Liver (tissue), 8 donors: ENCODE measurements at regions not wholly inside any gene's neighbourhood (a gene's known extent, or its start where the extent isn't known, plus 50 kb on each side); places are given as distances from the start of the nearest gene placed in this dataset.

ENCODE experiments used
- DNase-seq: peaks from one replicate; pipeline ENCODE4 v3.0.0-alpha.2; 2017; ENCODE audit warnings: low spot score
- H3K27ac ChIP-seq, 2 donors: one replicate each; pipeline ENCODE4 v1.7.0; 2013; ENCODE audit warnings: inconsistent platforms in 2 of 2, low read length in 2 of 2, control low read depth in 1 of 2, low read depth in 1 of 2, mild to moderate bottlenecking in 1 of 2
- H3K27me3 ChIP-seq, 4 donors: one replicate each; pipeline versions ENCODE4 v1.6.1 to v1.7.0; 2013; ENCODE audit warnings: low read length in 3 of 4, inconsistent platforms in 1 of 4, mild to moderate bottlenecking in 1 of 4, moderate library complexity in 1 of 4; ENCODE audit not compliant: control insufficient read depth in 4 of 4, insufficient read depth in 4 of 4
- H3K36me3 ChIP-seq, 4 donors: one replicate each; pipeline versions ENCODE4 v1.6.1 to v1.7.0; 2013; ENCODE audit warnings: low read length in 3 of 4, mild to moderate bottlenecking in 3 of 4, low read depth in 1 of 4, moderate library complexity in 1 of 4; ENCODE audit not compliant: control insufficient read depth in 4 of 4, insufficient read depth in 3 of 4
- H3K4me1 ChIP-seq, 4 donors: one replicate each; pipeline versions ENCODE4 v1.6.1 to v1.7.0; 2013; ENCODE audit warnings: low read length in 3 of 4, mild to moderate bottlenecking in 3 of 4, moderate library complexity in 1 of 4; ENCODE audit not compliant: control insufficient read depth in 4 of 4, insufficient read depth in 4 of 4
- H3K4me3 ChIP-seq, 3 donors: one replicate each; pipeline versions ENCODE4 v1.6.1 to v1.7.0; 2013; ENCODE audit warnings: low read length in 3 of 3, control low read depth in 1 of 3, low read depth in 1 of 3, mild to moderate bottlenecking in 1 of 3
- H3K9ac ChIP-seq, 2 donors: one replicate each; pipeline ENCODE4 v1.7.0; 2013; ENCODE audit warnings: low read length in 2 of 2, mild to moderate bottlenecking in 2 of 2, moderate library complexity in 2 of 2, control low read depth in 1 of 2, low read depth in 1 of 2
- H3K9me3 ChIP-seq, 4 donors: one replicate each; pipeline versions ENCODE4 v1.6.1 to v1.7.0; 2013; ENCODE audit warnings: low read length in 3 of 4; ENCODE audit not compliant: control insufficient read depth in 4 of 4
- ATF3 ChIP-seq: IDR thresholded peaks from 2 replicates; pipeline ENCODE4 v1.6.1; 2016; ENCODE audit warnings: antibody characterized with exemption
- EGR1 ChIP-seq, 2 donors: IDR thresholded peaks; 2 replicates each; pipeline ENCODE4 v1.6.1; 2016 to 2018; ENCODE audit warnings: antibody characterized with exemption in 2 of 2, low read depth in 2 of 2
- FOXA1 ChIP-seq: IDR thresholded peaks from 2 replicates; pipeline ENCODE4 v1.6.1; 2016; ENCODE audit warnings: antibody characterized with exemption
- HNF4A ChIP-seq, 2 donors: conservative IDR thresholded peaks; 2 replicates each; pipeline ENCODE4 v1.6.1; 2016; ENCODE audit warnings: antibody characterized with exemption in 2 of 2, mild to moderate bottlenecking in 2 of 2
- HNF4G ChIP-seq: IDR thresholded peaks from 2 replicates; pipeline ENCODE4 v1.6.1; 2016; ENCODE audit warnings: antibody characterized with exemption
- JUND ChIP-seq, 2 donors: IDR thresholded peaks; 2 replicates each; pipeline ENCODE4 v1.6.1; 2016; ENCODE audit warnings: antibody characterized with exemption in 2 of 2
- NR2F2 ChIP-seq: IDR thresholded peaks from 2 replicates; pipeline ENCODE4 v1.6.1; 2016; ENCODE audit warnings: antibody characterized with exemption
- RXRA ChIP-seq, 2 donors: IDR thresholded peaks; 2 replicates each; pipeline ENCODE4 v1.6.1; 2017 to 2018; ENCODE audit warnings: antibody characterized with exemption in 2 of 2, mild to moderate bottlenecking in 1 of 2
- SP1 ChIP-seq: IDR thresholded peaks from 2 replicates; pipeline ENCODE4 v1.6.1; 2018; ENCODE audit warnings: antibody characterized with exemption, mild to moderate bottlenecking
- TAF1 ChIP-seq: conservative IDR thresholded peaks from 2 replicates; pipeline ENCODE4 v1.6.1; 2016; ENCODE audit warnings: antibody characterized with exemption, mild to moderate bottlenecking
- YY1 ChIP-seq: IDR thresholded peaks from 2 replicates; pipeline ENCODE4 v1.6.1; 2016; ENCODE audit warnings: antibody characterized with exemption, mild to moderate bottlenecking
- WGBS: extraction: QIAGEN DNeasy Blood & Tissue Kit; methylation state at CpG from one replicate; pipeline ENCODE4 v1.1.7; 2013; 5-methylcytosine and 5-hydroxymethylcytosine counted together
- TF ChIP-seq, protein P1 (sequence below): IDR thresholded peaks from 2 replicates; pipeline ENCODE4 v1.6.1; 2016; ENCODE audit warnings: antibody characterized with exemption
- TF ChIP-seq, protein P2 (sequence below): fragments of 150-350 bp; IDR thresholded peaks from 2 replicates; pipeline ENCODE4 v1.5.1; 2017; ENCODE audit warnings: improper control_type of control experiment, low read depth, low read length; ENCODE audit not compliant: missing input control
- TF ChIP-seq, protein P3 (sequence below): IDR thresholded peaks from 2 replicates; pipeline ENCODE4 v1.6.1; 2016; ENCODE audit warnings: antibody characterized with exemption
- TF ChIP-seq, protein P4 (sequence below): IDR thresholded peaks from 2 replicates; pipeline ENCODE4 v1.6.1; 2016; ENCODE audit warnings: antibody characterized with exemption, mild to moderate bottlenecking
- donor health status: healthy.
- donor health status: healthy.
- donor health status: healthy.
- donor health status: healthy.
- donor health status: healthy.

- Histone ChIP-seq H3K27me3 (no peaks in the 10 kb centered on the region), H3K4me3 (no peak overlapping the region), H3K27ac (no peak overlapping the region), H3K36me3 (no peaks in the 10 kb centered on the region), H3K9ac (no peak overlapping the region), H3K9me3 (no peaks in the 10 kb centered on the region), H3K4me1 (peaks cover 8 to 24% (median 19%) of the 10 kb centered on the region in 4 donors)
- WGBS: 76% methylated on average over 9 of the region's 9 CpGs
- no peak for DNase-seq
- TF ChIP-seq NR2F2: no peak
Observed at GRCh38 chr2:240365971-240366471, 69.4 kb upstream of the GPC1 start.

DNA sequence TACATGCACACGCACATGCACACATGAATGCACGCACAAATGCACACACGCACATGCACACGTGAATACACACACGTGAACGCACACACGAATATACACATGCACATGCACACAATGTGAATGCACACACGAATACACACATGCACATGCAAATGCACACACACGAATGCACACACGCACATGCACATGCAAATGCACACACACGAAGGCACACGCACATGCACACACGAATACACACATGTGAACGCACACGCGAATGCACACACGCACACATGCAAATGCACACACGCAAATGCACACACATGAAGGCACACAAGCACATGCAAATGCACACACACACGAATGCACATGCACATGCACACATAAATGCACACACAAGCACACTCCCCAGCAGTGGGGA lies 68.6 kb upstream of the GPC1 start:
- DNase-seq: no peak
- H3K9ac ChIP-seq: no peak overlapping the region
- H3K27me3 ChIP-seq: no peaks in the 10 kb centered on the region
- H3K9me3 ChIP-seq: no peaks in the 10 kb centered on the region
- H3K36me3 ChIP-seq: no peaks in the 10 kb centered on the region
- no peak overlapping the region for H3K27ac ChIP-seq
- TF ChIP-seq NR2F2: no peak
- TF ChIP-seq, protein P1, sequence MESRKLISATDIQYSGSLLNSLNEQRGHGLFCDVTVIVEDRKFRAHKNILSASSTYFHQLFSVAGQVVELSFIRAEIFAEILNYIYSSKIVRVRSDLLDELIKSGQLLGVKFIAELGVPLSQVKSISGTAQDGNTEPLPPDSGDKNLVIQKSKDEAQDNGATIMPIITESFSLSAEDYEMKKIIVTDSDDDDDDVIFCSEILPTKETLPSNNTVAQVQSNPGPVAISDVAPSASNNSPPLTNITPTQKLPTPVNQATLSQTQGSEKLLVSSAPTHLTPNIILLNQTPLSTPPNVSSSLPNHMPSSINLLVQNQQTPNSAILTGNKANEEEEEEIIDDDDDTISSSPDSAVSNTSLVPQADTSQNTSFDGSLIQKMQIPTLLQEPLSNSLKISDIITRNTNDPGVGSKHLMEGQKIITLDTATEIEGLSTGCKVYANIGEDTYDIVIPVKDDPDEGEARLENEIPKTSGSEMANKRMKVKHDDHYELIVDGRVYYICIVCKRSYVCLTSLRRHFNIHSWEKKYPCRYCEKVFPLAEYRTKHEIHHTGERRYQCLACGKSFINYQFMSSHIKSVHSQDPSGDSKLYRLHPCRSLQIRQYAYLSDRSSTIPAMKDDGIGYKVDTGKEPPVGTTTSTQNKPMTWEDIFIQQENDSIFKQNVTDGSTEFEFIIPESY: no peak
- no peak for TF ChIP-seq HNF4A (conservative IDR thresholded peaks at IDR 0.05)
- no peak for TF ChIP-seq HNF4G
- TF ChIP-seq, protein P2, sequence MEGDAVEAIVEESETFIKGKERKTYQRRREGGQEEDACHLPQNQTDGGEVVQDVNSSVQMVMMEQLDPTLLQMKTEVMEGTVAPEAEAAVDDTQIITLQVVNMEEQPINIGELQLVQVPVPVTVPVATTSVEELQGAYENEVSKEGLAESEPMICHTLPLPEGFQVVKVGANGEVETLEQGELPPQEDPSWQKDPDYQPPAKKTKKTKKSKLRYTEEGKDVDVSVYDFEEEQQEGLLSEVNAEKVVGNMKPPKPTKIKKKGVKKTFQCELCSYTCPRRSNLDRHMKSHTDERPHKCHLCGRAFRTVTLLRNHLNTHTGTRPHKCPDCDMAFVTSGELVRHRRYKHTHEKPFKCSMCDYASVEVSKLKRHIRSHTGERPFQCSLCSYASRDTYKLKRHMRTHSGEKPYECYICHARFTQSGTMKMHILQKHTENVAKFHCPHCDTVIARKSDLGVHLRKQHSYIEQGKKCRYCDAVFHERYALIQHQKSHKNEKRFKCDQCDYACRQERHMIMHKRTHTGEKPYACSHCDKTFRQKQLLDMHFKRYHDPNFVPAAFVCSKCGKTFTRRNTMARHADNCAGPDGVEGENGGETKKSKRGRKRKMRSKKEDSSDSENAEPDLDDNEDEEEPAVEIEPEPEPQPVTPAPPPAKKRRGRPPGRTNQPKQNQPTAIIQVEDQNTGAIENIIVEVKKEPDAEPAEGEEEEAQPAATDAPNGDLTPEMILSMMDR: no peak
- no peak for TF ChIP-seq RXRA (IDR thresholded peaks at IDR 0.05)
- TF ChIP-seq, protein P3, sequence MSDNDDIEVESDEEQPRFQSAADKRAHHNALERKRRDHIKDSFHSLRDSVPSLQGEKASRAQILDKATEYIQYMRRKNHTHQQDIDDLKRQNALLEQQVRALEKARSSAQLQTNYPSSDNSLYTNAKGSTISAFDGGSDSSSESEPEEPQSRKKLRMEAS: no peak
- TF ChIP-seq YY1: no peak
- TF ChIP-seq SP1: no peak
- no peak for TF ChIP-seq ATF3
- TF ChIP-seq JUND (IDR thresholded peaks at IDR 0.05): no peak
- peaks cover 8 to 24% (median 19%) of the 10 kb centered on the region in 4 donors for H3K4me1 ChIP-seq
- H3K4me3 ChIP-seq: no peak overlapping the region
- WGBS: 95% methylated on average over 19 of the region's 19 CpGs

GRCh38 chr2:240367721-240368120 lies 67.7 kb upstream of the GPC1 start:
- no peak for DNase-seq
- Histone ChIP-seq H3K36me3 (no peaks in the 10 kb centered on the region), H3K27ac (no peak overlapping the region), H3K27me3 (no peaks in the 10 kb centered on the region), H3K4me1 (peaks cover 8 to 24% (median 19%) of the 10 kb centered on the region in 4 donors), H3K9me3 (no peaks in the 10 kb centered on the region), H3K9ac (no peak overlapping the region), H3K4me3 (no peak overlapping the region)
- WGBS: 96% methylated on average over 15 of the region's 15 CpGs
- TF ChIP-seq TAF1 (no peak), ATF3 (no peak), SP1 (no peak), NR2F2 (no peak), FOXA1 (no peak), EGR1 (IDR thresholded peaks at IDR 0.05; ENCODE audit: low read depth in 2 of 2) (no peak), HNF4G (no peak)
- TF ChIP-seq, protein P1: no peak
- TF ChIP-seq, protein P4, sequence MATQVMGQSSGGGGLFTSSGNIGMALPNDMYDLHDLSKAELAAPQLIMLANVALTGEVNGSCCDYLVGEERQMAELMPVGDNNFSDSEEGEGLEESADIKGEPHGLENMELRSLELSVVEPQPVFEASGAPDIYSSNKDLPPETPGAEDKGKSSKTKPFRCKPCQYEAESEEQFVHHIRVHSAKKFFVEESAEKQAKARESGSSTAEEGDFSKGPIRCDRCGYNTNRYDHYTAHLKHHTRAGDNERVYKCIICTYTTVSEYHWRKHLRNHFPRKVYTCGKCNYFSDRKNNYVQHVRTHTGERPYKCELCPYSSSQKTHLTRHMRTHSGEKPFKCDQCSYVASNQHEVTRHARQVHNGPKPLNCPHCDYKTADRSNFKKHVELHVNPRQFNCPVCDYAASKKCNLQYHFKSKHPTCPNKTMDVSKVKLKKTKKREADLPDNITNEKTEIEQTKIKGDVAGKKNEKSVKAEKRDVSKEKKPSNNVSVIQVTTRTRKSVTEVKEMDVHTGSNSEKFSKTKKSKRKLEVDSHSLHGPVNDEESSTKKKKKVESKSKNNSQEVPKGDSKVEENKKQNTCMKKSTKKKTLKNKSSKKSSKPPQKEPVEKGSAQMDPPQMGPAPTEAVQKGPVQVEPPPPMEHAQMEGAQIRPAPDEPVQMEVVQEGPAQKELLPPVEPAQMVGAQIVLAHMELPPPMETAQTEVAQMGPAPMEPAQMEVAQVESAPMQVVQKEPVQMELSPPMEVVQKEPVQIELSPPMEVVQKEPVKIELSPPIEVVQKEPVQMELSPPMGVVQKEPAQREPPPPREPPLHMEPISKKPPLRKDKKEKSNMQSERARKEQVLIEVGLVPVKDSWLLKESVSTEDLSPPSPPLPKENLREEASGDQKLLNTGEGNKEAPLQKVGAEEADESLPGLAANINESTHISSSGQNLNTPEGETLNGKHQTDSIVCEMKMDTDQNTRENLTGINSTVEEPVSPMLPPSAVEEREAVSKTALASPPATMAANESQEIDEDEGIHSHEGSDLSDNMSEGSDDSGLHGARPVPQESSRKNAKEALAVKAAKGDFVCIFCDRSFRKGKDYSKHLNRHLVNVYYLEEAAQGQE: no peak
